ENCODE measurements at regions not wholly inside any gene's neighbourhood (a gene's known extent, or its start where the extent isn't known, plus 50 kb on each side); places are given as distances from the start of the nearest gene placed in this dataset.
"Not testable (repeated sequence)": the region's sequence is repeated elsewhere in the genome, so short reads cannot be mapped to it uniquely, and the experiment has no call there.

DNA sequence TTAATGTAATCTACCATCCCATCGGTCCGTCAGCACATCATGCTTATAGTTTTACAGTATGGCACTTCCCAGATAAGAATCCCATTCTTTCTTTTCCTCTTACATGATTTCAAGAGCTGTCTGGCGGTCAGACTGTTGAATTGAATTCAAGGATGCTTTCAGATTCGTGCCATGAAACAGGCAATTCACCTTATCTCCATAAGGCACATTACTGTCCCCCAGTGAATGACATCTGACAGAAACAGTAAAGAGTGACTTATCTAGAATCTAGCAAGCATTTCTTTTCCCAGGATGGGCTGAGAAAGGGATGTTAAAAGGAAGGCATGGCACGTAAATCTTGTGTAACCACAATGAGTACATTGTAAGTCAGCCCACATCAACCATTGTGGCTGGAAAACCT, 61.1 kb upstream of the SEM1 start:
- H3K4me1 Mint-ChIP-seq (ENCODE audit: low read depth) = no peaks in the 10 kb centered on the region
- no peak overlapping the region for H3K27ac Mint-ChIP-seq
- no peaks in the 10 kb centered on the region for H3K36me3 Mint-ChIP-seq (ENCODE audit: low read depth)
- no peak for DNase-seq (ENCODE audit: low spot score)
- H3K9me3 Mint-ChIP-seq = no peaks in the 10 kb centered on the region
- H3K4me3 Mint-ChIP-seq = no peak overlapping the region
- peaks cover 6% of the 10 kb centered on the region for H3K27me3 Mint-ChIP-seq (ENCODE audit: insufficient read depth)
- intact Hi-C loops (cut with micrococcal nuclease) = no loop called here

DNA sequence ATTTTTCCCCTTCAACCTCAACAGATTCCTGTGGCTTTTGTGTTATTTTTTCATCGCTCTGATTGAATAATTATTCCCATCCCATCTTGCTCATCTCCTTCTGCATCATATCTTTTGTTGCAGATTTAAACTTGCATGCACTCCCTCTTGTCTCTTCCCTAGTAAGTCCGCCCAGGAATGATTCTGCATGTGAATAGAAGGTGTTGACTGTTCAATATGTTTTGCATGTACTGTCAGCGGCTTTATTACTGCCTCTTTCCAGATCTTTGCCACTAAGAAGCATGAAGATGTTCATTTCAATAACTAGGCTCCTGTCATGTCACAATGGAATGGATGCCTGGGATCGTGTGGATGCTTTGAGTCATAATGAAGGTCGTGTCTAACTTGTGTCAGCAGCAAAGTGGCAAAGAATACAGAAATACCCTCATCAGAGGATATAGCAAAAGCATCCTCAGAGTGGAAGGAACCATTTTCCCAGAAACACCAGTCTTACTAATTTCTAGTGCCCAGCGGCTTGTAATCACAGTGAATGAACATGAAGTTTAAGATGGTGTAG, 62.6 kb upstream of the SEM1 start:
- H3K27ac Mint-ChIP-seq = no peak overlapping the region
- no peak for DNase-seq (ENCODE audit: low spot score)
- H3K36me3 Mint-ChIP-seq (ENCODE audit: low read depth) = no peaks in the 10 kb centered on the region
- peaks cover 7% of the 10 kb centered on the region for H3K27me3 Mint-ChIP-seq (ENCODE audit: insufficient read depth)
- intact Hi-C loops (cut with micrococcal nuclease) = no loop called here
- H3K4me1 Mint-ChIP-seq (ENCODE audit: low read depth) = no peaks in the 10 kb centered on the region
- H3K9me3 Mint-ChIP-seq = no peaks in the 10 kb centered on the region
- no peak overlapping the region for H3K4me3 Mint-ChIP-seq

DNA sequence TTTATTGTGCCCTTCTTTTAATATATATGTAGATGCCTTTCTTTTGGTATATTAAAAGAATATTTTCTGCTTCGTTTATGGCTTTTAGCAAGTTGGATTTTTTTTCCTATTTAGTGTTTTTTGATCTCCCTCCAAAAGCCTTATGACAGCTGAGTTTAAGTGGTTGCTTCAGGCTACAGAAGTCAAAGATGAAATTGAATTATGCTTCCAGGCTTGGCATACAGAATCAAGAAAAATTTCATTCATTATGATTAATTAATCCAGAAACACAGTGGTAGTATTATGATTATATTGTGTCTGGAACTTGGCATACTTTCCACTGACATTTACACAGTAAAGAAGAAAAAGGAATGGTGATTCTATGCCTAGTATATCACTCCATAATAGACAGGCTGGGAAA, 63.8 kb upstream of the SEM1 start:
- H3K9me3 Mint-ChIP-seq = no peaks in the 10 kb centered on the region
- no peak overlapping the region for H3K4me3 Mint-ChIP-seq
- no peaks in the 10 kb centered on the region for H3K4me1 Mint-ChIP-seq (ENCODE audit: low read depth)
- H3K36me3 Mint-ChIP-seq (ENCODE audit: low read depth) = no peaks in the 10 kb centered on the region
- DNase-seq (ENCODE audit: low spot score) = no peak
- peaks cover 7% of the 10 kb centered on the region for H3K27me3 Mint-ChIP-seq (ENCODE audit: insufficient read depth)
- intact Hi-C loops (cut with micrococcal nuclease) = no loop called here
- H3K27ac Mint-ChIP-seq = no peak overlapping the region

DNA sequence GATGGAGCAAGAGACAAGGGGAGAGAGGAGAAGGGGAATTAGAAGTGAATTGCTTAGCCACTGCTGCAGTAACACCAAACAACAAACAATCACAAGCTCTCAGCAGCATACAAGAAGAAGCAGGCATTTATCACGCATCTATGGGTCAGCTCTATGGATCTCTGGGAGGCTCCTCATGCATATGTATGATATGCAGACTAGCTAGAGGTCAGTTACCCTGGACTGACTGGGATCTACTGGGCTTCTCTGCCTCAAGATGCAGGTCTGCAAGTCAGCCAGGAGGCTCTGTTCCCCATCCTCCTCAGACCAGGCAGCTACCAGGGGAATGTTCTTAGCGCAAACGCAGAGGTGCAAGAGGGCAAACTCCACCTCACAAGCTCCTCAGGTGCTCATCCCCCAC, 64.7 kb upstream of the SEM1 start:
- H3K27ac Mint-ChIP-seq = no peak overlapping the region
- H3K36me3 Mint-ChIP-seq (ENCODE audit: low read depth) = no peaks in the 10 kb centered on the region
- H3K4me1 Mint-ChIP-seq (ENCODE audit: low read depth) = no peaks in the 10 kb centered on the region
- no peaks in the 10 kb centered on the region for H3K9me3 Mint-ChIP-seq
- peaks cover 7% of the 10 kb centered on the region for H3K27me3 Mint-ChIP-seq (ENCODE audit: insufficient read depth)
- DNase-seq (ENCODE audit: low spot score) = no peak
- intact Hi-C loops (cut with micrococcal nuclease) = no loop called here
- no peak overlapping the region for H3K4me3 Mint-ChIP-seq

DNA sequence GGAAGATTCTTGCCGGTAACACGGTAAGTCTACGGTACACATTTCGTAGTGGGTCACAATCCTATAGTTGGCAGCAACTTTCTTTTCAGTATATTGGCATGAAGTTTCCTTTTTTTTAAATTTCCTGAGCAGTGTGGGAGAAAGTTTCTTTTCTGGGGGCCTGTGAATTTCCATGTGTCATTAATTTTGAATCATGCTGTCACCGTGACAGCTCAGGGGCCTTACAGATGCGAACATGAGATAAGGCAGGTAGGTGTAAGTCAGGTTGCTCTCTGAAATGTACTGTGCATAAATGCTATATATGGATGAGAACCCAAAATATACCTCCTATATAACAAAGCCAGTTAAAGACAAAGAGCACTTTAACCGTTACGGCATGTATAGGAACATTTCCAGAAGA, 65.4 kb upstream of the SEM1 start:
- no peaks in the 10 kb centered on the region for H3K36me3 Mint-ChIP-seq (ENCODE audit: low read depth)
- H3K27me3 Mint-ChIP-seq (ENCODE audit: insufficient read depth) = peaks cover 7% of the 10 kb centered on the region
- no peaks in the 10 kb centered on the region for H3K9me3 Mint-ChIP-seq
- no peak overlapping the region for H3K27ac Mint-ChIP-seq
- H3K4me3 Mint-ChIP-seq = no peak overlapping the region
- intact Hi-C loops (cut with micrococcal nuclease) = no loop called here
- no peaks in the 10 kb centered on the region for H3K4me1 Mint-ChIP-seq (ENCODE audit: low read depth)
- no peak for DNase-seq (ENCODE audit: low spot score)

DNA sequence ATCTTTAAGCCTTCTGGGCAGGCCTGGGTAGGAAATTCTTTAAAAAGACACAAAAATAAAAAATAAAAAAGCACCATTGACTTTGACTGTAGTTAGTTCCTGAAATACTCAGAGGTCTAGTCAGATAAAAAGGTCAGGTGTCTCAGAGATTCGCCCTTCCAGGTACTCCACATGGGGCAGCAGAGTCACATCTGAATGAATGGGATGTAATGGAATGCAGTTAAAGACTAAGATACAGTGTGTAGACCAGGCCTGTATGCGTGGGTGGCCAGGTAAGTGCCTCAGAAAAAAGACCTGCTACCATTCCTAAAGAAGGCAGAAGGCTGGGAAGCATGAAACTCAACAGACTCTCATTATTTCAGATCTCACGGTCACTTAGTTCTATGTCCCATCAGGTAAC, 68.6 kb upstream of the SEM1 start:
- Mint-ChIP-seq H3K4me3 (no peak overlapping the region), H3K36me3 (ENCODE audit: low read depth) (no peaks in the 10 kb centered on the region), H3K4me1 (ENCODE audit: low read depth) (no peaks in the 10 kb centered on the region), H3K9me3 (no peaks in the 10 kb centered on the region), H3K27ac (no peak overlapping the region), H3K27me3 (ENCODE audit: insufficient read depth) (peaks cover 4% of the 10 kb centered on the region)
- intact Hi-C loops (cut with micrococcal nuclease) = no loop called here
- DNase-seq (ENCODE audit: low spot score) = no peak

DNA sequence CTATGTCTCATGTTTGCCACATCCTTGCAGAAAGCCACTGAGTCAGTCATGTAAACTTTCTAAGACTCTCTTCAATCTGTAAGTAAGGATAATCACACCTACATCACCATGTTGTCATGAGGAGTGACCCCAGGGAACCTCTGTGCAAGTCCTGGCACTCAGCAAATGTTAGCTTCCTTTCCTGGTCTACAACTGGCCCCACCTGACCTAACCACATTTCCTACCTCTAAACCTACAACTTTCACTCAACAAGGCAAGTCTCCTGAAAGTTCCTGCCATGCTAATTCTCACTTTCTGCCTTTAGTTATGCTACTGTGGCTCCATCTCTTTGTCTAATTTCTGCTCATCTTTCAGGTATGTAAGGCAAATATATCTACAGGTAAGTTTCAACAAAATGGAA, 72.3 kb upstream of the SEM1 start:
- no peaks in the 10 kb centered on the region for H3K9me3 Mint-ChIP-seq
- H3K4me1 Mint-ChIP-seq (ENCODE audit: low read depth) = no peaks in the 10 kb centered on the region
- no peaks in the 10 kb centered on the region for H3K36me3 Mint-ChIP-seq (ENCODE audit: low read depth)

DNA sequence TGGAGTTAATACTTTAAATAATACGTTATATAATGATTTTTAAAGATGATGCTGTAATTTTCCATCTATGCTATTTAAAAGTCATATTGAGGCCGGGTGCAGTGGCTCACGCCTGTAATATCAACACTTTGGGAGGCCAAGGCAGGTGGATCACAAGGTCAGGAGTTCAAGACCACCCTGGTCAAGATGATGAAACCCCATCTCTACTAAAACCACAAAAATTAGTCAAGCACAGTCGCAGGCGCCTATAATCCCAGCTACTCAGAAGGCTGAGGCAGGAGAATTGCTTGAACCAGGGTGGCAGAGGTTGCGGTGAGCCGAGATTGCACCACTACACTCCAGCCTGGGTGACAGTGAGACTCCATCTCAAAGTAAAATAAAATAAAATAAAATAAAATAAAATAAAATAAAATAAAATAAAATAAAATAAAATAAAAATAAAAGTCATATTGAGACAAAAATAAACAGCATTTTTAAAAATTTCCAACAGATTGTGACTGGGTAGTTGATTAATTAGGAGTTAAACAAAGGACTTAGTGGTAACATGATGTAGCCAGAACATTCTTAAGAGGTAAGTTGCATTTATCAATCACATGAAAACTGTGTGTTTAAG, 73.1 kb upstream of the SEM1 start:
- not testable (repeated sequence) for H3K36me3 Mint-ChIP-seq (ENCODE audit: low read depth)

More for the DNA sequence above, 72.3 kb upstream of the SEM1 start:
- no peak for DNase-seq (ENCODE audit: low spot score)
- H3K4me3 Mint-ChIP-seq = no peak overlapping the region
- H3K27me3 Mint-ChIP-seq (ENCODE audit: insufficient read depth) = no peaks in the 10 kb centered on the region
- intact Hi-C loops (cut with micrococcal nuclease) = no loop called here
- no peak overlapping the region for H3K27ac Mint-ChIP-seq

DNA sequence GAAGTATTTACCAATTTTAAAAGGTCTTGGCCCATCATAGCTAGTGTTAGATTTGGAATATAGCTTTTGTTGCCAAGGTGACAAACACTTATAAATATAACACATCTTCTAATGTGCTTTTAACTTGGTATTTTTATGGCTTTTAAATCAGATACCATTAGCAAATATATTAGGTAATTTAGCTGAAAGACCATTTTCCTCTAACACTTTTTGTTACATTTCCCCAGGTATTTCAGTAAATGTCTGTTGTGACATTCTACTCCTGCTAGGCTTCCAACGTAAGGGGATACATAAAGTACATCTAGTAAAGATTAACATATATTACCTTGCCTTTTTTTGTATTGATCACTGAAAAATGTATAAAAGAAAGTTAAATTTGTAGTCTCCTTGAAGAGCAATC, 75.0 kb upstream of the SEM1 start:
- no peak overlapping the region for H3K27ac Mint-ChIP-seq
- H3K4me1 Mint-ChIP-seq (ENCODE audit: low read depth) = no peaks in the 10 kb centered on the region
- peaks cover 2% of the 10 kb centered on the region for H3K27me3 Mint-ChIP-seq (ENCODE audit: insufficient read depth)
- H3K9me3 Mint-ChIP-seq = no peaks in the 10 kb centered on the region
- intact Hi-C loops (cut with micrococcal nuclease) = no loop called here
- H3K36me3 Mint-ChIP-seq (ENCODE audit: low read depth) = no peaks in the 10 kb centered on the region
- no peak overlapping the region for H3K4me3 Mint-ChIP-seq
- no peak for DNase-seq (ENCODE audit: low spot score)

More for the DNA sequence above, 73.1 kb upstream of the SEM1 start:
- DNase-seq (ENCODE audit: low spot score); intact Hi-C loops (cut with micrococcal nuclease); H3K27me3 Mint-ChIP-seq (ENCODE audit: insufficient read depth); H3K9me3 Mint-ChIP-seq; H3K4me3 Mint-ChIP-seq; H3K27ac Mint-ChIP-seq; H3K4me1 Mint-ChIP-seq (ENCODE audit: low read depth): not testable (repeated sequence)

DNA sequence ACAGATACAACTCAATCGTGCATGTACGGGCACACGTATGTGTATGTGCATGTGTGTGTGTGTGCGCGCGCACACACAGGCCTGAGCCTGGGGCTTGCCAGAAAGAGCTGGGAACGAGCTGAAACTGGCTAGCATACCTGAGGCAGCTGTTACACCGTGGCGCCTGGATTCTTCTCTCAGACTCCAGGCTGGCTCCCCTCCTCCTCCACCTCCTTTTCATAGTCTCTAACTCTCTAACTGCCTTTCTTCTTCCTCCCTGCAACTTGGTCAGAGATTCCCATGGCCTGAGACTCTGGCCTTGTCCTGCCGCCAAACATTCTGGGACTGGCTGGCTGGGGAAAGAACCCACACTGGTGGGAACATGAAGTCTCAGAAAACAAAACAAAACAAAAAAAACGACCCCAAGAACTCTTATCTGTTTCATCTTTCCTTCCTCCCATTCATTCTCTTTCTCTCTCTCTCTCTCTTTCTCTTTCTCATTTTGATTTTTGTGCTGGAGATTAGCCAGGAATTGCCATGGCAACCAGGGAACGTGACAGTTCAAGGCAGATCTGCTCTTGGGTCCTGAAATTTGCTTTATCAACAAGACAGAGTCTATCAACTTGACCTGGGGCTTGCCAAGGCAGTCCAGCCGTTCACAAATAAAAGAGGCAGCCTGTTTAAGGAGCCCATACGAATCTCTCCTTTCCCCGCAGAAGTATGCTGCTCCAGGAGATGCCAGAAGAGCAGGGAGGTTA, 76.8 kb upstream of the SEM1 start:
- intact Hi-C loops (cut with micrococcal nuclease) = no loop called here

DNA sequence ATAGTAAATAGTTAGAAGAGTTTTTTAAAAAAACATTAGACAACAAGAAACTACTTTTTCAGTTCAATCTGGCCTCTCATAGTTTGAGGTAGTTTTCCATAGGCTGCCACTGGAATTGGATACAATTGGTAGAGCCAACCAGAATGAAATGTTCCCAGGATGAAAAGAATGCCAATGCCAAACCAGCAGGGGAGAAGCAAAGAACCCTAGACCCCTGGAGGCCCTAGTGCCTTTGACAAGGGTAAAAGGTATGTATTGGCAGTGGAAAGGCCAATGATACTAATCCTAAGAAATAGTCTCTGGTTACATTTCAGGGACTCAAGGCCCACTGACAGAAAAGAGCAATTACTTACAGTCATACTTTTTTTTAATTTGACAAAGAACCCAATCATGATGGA, 77.4 kb upstream of the SEM1 start:
- no peaks in the 10 kb centered on the region for H3K4me1 Mint-ChIP-seq (ENCODE audit: low read depth)

More for the DNA sequence above, 76.8 kb upstream of the SEM1 start:
- DNase-seq (ENCODE audit: low spot score) = no peak
- Mint-ChIP-seq H3K27ac (no peak overlapping the region), H3K27me3 (ENCODE audit: insufficient read depth) (peaks cover 2% of the 10 kb centered on the region), H3K9me3 (no peaks in the 10 kb centered on the region), H3K36me3 (ENCODE audit: low read depth) (no peaks in the 10 kb centered on the region), H3K4me1 (ENCODE audit: low read depth) (no peaks in the 10 kb centered on the region), H3K4me3 (no peak overlapping the region)

DNA sequence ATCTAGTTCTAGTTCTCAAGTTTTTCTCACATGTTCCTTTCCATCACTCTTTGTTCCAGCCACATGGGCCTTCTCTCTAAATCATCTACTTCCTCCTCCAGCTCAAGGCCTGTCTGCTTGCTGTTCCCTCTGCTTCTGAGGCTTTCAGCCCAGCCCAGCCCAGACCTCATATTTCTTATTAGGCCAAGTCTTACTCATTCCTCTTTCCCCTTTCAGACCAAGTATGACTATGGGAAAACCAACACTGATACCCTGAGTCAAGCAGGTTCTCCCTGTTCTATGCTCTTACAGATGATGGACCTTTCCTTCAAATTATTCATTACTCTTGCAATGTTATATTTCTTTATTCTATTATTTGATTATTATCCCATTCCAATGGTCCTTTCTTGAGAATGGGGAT, 80.3 kb upstream of the SEM1 start:
- Mint-ChIP-seq H3K27ac (no peak overlapping the region), H3K36me3 (ENCODE audit: low read depth) (no peaks in the 10 kb centered on the region), H3K9me3 (no peaks in the 10 kb centered on the region)

More for the DNA sequence above, 77.4 kb upstream of the SEM1 start:
- intact Hi-C loops (cut with micrococcal nuclease) = no loop called here
- no peak overlapping the region for H3K27ac Mint-ChIP-seq
- H3K36me3 Mint-ChIP-seq (ENCODE audit: low read depth) = no peaks in the 10 kb centered on the region
- H3K27me3 Mint-ChIP-seq (ENCODE audit: insufficient read depth) = peaks cover 2% of the 10 kb centered on the region
- no peak overlapping the region for H3K4me3 Mint-ChIP-seq
- no peak for DNase-seq (ENCODE audit: low spot score)
- H3K9me3 Mint-ChIP-seq = no peaks in the 10 kb centered on the region

DNA sequence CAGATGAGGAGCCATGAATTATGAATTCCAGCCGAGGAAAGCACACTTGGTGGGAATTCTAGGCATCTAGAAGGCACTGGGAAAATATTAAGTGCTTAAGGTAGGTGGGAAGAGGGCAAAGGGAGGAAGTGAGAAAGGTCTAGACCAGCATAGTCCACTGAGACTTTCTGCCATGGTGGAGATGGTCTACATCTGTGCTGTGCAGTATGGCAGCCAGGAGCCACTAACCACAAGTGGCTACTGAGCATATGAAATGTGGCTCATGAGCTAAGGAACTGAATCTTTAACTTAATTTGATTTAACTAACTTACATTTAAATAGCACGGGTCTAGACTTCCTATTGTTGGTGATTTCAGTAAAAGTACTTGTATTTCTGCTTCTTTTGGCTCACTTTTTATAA, 82.5 kb upstream of the SEM1 start:
- H3K27me3 Mint-ChIP-seq (ENCODE audit: insufficient read depth) = peaks cover 6% of the 10 kb centered on the region
- H3K4me3 Mint-ChIP-seq = no peak overlapping the region
- no peak overlapping the region for H3K27ac Mint-ChIP-seq
- no peaks in the 10 kb centered on the region for H3K36me3 Mint-ChIP-seq (ENCODE audit: low read depth)
- H3K9me3 Mint-ChIP-seq = no peaks in the 10 kb centered on the region
- no peak for DNase-seq (ENCODE audit: low spot score)
- H3K4me1 Mint-ChIP-seq (ENCODE audit: low read depth) = no peaks in the 10 kb centered on the region
- intact Hi-C loops (cut with micrococcal nuclease) = no loop called here

More for the DNA sequence above, 80.3 kb upstream of the SEM1 start:
- no peak for DNase-seq (ENCODE audit: low spot score)
- no peaks in the 10 kb centered on the region for H3K4me1 Mint-ChIP-seq (ENCODE audit: low read depth)
- H3K27me3 Mint-ChIP-seq (ENCODE audit: insufficient read depth) = peaks cover 6% of the 10 kb centered on the region
- intact Hi-C loops (cut with micrococcal nuclease) = no loop called here
- H3K4me3 Mint-ChIP-seq = no peak overlapping the region

All from activated T-helper 1 cell treated with anti-CD3 and anti-CD28 coated beads, Interleukin-12 subunit alpha, Interleukin-12 subunit beta, Interleukin-2, Interleukin-4 antibody, amounts not matched to agents 30 ng/mL and 10 ng/mL and 1 ng/mL, durations not matched to agents 14 hours and 24 hours and 36 hours (primary cell).